H9 (cell line): ENCODE measurements at regions not wholly inside any gene's neighbourhood (a gene's known extent, or its start where the extent isn't known, plus 50 kb on each side); places are given as distances from the start of the nearest gene placed in this dataset.

Experiments
- DNase-seq: peaks from one replicate; pipeline ENCODE4 v3.0.0-alpha.2; 2017
- H2AFZ ChIP-seq: one replicate; pipeline ENCODE4 v1.6.1; 2013; ENCODE audit warnings: mild to moderate bottlenecking, low read length, control low read depth, moderate library complexity
- H2AK5ac ChIP-seq: 2 replicates; pipeline ENCODE4 v1.6.1; 2013; ENCODE audit warnings: low read length, control low read depth, mixed read lengths; ENCODE audit not compliant: insufficient read length
- H2BK120ac ChIP-seq: one replicate; pipeline ENCODE4 v1.6.1; 2013; ENCODE audit warnings: low read depth, mild to moderate bottlenecking, low read length, control low read depth, inconsistent platforms; ENCODE audit not compliant: poor library complexity, severe bottlenecking
- H2BK12ac ChIP-seq: 2 replicates; pipeline ENCODE4 v1.6.1; 2013; ENCODE audit warnings: low read length, control low read depth, mixed read lengths, low read depth; ENCODE audit not compliant: insufficient read length
- H2BK15ac ChIP-seq: 2 replicates; pipeline ENCODE4 v1.6.1; 2013; ENCODE audit warnings: low read depth, low read length, control low read depth
- H2BK20ac ChIP-seq: one replicate; pipeline ENCODE4 v1.6.1; 2013; ENCODE audit warnings: low read depth, mild to moderate bottlenecking, low read length, control low read depth, inconsistent platforms; ENCODE audit not compliant: poor library complexity, severe bottlenecking
- H2BK5ac ChIP-seq: 2 replicates; pipeline ENCODE4 v1.6.1; 2013; ENCODE audit warnings: low read length, control low read depth, mixed read lengths; ENCODE audit not compliant: insufficient read length
- H3K14ac ChIP-seq: 2 replicates; pipeline ENCODE4 v1.6.1; 2013; ENCODE audit warnings: low read length, control low read depth; ENCODE audit not compliant: insufficient read depth
- H3K18ac ChIP-seq: 2 replicates; pipeline ENCODE4 v1.6.1; 2013; ENCODE audit warnings: low read depth, mild to moderate bottlenecking, mixed read lengths, low read length, control low read depth; ENCODE audit not compliant: insufficient read length
- H3K23ac ChIP-seq: 2 replicates; pipeline ENCODE4 v1.6.1; 2013; ENCODE audit warnings: low read length, control low read depth, mixed read lengths, low read depth; ENCODE audit not compliant: insufficient read length
- H3K23me2 ChIP-seq: 2 replicates; pipeline ENCODE4 v1.6.1; 2013; ENCODE audit warnings: low read depth, mild to moderate bottlenecking, mixed read lengths, low read length, control low read depth; ENCODE audit not compliant: insufficient read length, poor library complexity, severe bottlenecking
- H3K27ac ChIP-seq: 2 replicates; pipeline ENCODE4 v1.5.1; 2013; ENCODE audit warnings: low read length, control low read depth, mixed read lengths, low read depth; ENCODE audit not compliant: insufficient read length
- H3K27me3 ChIP-seq: 2 replicates; pipeline ENCODE4 v1.6.1; 2013; ENCODE audit warnings: low read length, control low read depth, inconsistent platforms; ENCODE audit not compliant: insufficient read depth
- H3K4ac ChIP-seq: 2 replicates; pipeline ENCODE4 v1.6.1; 2013; ENCODE audit warnings: low read depth, mild to moderate bottlenecking, control low read depth, inconsistent platforms, low read length, moderate library complexity
- H3K4me1 ChIP-seq: 2 replicates; pipeline ENCODE4 v1.6.1; 2013; ENCODE audit warnings: low read length, control low read depth, inconsistent platforms; ENCODE audit not compliant: insufficient read depth
- H3K4me2 ChIP-seq: 2 replicates; pipeline ENCODE4 v1.6.1; 2013; ENCODE audit warnings: low read length, control low read depth, mixed read lengths; ENCODE audit not compliant: insufficient read length, insufficient read depth
- H3K56ac ChIP-seq: 2 replicates; pipeline ENCODE4 v1.6.1; 2013; ENCODE audit warnings: low read depth, mild to moderate bottlenecking, mixed read lengths, low read length, control low read depth; ENCODE audit not compliant: insufficient read length
- H3K79me1 ChIP-seq: 2 replicates; pipeline ENCODE4 v1.6.1; 2013; ENCODE audit warnings: low read depth, mild to moderate bottlenecking, moderate library complexity, low read length, control low read depth, inconsistent platforms; ENCODE audit not compliant: insufficient read depth, poor library complexity, severe bottlenecking
- H3K79me2 ChIP-seq: 2 replicates; pipeline ENCODE4 v1.6.1; 2013; ENCODE audit warnings: low read length, control low read depth, inconsistent platforms; ENCODE audit not compliant: insufficient read depth
- H3K9ac ChIP-seq: 2 replicates; pipeline ENCODE4 v1.6.1; 2013; ENCODE audit warnings: low read length, control low read depth, mixed read lengths; ENCODE audit not compliant: insufficient read length; ENCODE audit errors: extremely low read depth
- H3K9me3 ChIP-seq: one replicate; pipeline ENCODE4 v1.6.1; 2013; ENCODE audit warnings: low read depth, low read length, inconsistent platforms; ENCODE audit not compliant: control insufficient read depth
- H3T11ph ChIP-seq: one replicate; pipeline ENCODE4 v1.6.1; 2013; ENCODE audit warnings: mild to moderate bottlenecking, low read length, control low read depth, inconsistent platforms
- H4K20me1 ChIP-seq: one replicate; pipeline ENCODE4 v1.6.1; 2013; ENCODE audit not compliant: control insufficient read depth, insufficient read length, insufficient read depth
- H4K5ac ChIP-seq: 2 replicates; pipeline ENCODE4 v1.6.1; 2013; ENCODE audit warnings: low read depth, mild to moderate bottlenecking, mixed read lengths, low read length, control low read depth; ENCODE audit not compliant: insufficient read length
- H4K8ac ChIP-seq: replicated peaks from 2 replicates; pipeline ENCODE4 v1.6.1; 2013; ENCODE audit warnings: low read length, control low read depth, mixed read lengths, low read depth; ENCODE audit not compliant: insufficient read length
- H4K91ac ChIP-seq: 2 replicates; pipeline ENCODE4 v1.6.1; 2013; ENCODE audit warnings: low read depth, mild to moderate bottlenecking, moderate library complexity, mixed read lengths, low read length, control low read depth; ENCODE audit not compliant: insufficient read length
- H3K27ac Mint-ChIP-seq, 3 experiments: 2 replicates in 2 of 3; 3 replicates in 1 of 3; pipeline ENCODE4 v1.8.0; 2020 to 2021; ENCODE audit warnings: mixed read lengths in 3 of 3, mild to moderate bottlenecking in 1 of 3, moderate library complexity in 1 of 3
- H3K27me3 Mint-ChIP-seq: 2 replicates; pipeline ENCODE4 v1.8.0; 2021; ENCODE audit warnings: low read depth, mild to moderate bottlenecking, moderate library complexity, mixed read lengths
- H3K36me3 Mint-ChIP-seq, 3 experiments: 2 replicates in 2 of 3; 3 replicates in 1 of 3; pipeline ENCODE4 v1.8.0; 2020 to 2021; ENCODE audit warnings: low read depth in 3 of 3, mixed read lengths in 3 of 3; ENCODE audit not compliant: insufficient read depth in 1 of 3
- H3K4me1 Mint-ChIP-seq, 2 experiments: 2 replicates each; pipeline ENCODE4 v1.8.0; 2020; ENCODE audit warnings: mixed read lengths in 2 of 2
- H3K4me3 Mint-ChIP-seq, 2 experiments: 2 replicates in 1 of 2; 3 replicates in 1 of 2; pipeline ENCODE4 v1.8.0; 2020 to 2021; ENCODE audit warnings: mild to moderate bottlenecking in 2 of 2, mixed read lengths in 2 of 2, moderate library complexity in 1 of 2
- H3K9me3 Mint-ChIP-seq, 2 experiments: 2 replicates in 1 of 2; 3 replicates in 1 of 2; pipeline ENCODE4 v1.8.0; 2020; ENCODE audit warnings: mild to moderate bottlenecking in 2 of 2, mixed read lengths in 2 of 2, moderate library complexity in 1 of 2
- WGBS: extraction: QIAGEN DNeasy Blood & Tissue Kit; methylation state at CpG from one replicate; pipeline ENCODE4 v1.1.7; 2013; ENCODE audit warnings: missing lambda C conversion rate, low lambda C conversion rate, mixed read lengths; ENCODE audit not compliant: insufficient read length; ENCODE audit errors: extremely low coverage; 5-methylcytosine and 5-hydroxymethylcytosine counted together
- TF ChIP-seq, protein P1 (sequence below): fragments of 200-600 bp; sonication (generic); conservative IDR thresholded peaks from 3 replicates; pipeline ENCODE4 v1.8.0; 2021; ENCODE audit warnings: antibody characterized with exemption, mild to moderate bottlenecking

DNA sequence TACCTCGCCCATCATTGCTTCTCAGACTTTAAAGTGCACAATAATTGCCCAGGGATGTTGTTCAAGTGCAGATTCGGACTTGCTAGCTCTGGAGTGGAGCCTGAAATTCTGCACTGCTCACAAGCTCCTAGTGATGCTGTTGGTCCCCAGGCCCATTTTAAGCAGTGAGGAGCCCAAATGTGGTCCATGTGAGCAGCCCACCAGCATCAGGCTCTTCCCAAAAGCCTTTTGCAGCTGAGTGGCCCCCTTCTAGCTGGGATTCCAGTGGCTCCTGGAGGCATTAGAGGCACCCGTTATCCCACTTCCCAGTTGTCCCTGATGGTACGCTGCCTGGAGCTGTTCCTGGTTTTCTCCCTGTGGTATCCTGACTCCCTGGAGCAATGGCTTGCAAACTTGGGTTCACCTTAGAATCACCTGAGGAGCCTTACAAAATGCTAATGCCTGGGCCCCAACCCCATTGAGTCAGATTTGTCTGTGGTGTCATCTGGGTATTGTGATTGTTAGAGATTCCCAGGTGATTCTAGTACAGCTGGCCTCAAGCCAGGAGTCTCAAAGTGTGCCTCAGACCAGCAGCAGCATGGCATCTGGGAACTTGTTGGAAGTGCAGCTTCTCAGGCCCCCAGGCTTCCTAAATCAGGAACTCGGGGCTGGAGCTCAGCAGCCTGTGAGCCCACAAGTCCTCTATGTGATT lies 186.9 kb upstream of the SLC24A3 start:
- no peak overlapping the region for H4K8ac ChIP-seq
- H3K27ac ChIP-seq = no peak overlapping the region
- no peak overlapping the region for H3K56ac ChIP-seq
- H2AFZ ChIP-seq = no peak overlapping the region
- no peaks in the 10 kb centered on the region for H3K79me1 ChIP-seq
- H3K36me3 Mint-ChIP-seq = no peaks in the 10 kb centered on the region; a peak in 1 of 7 replicates
- no peak overlapping the region for H2BK120ac ChIP-seq
- no peak overlapping the region for H2BK20ac ChIP-seq
- H2BK12ac ChIP-seq = no peak overlapping the region
- no peak overlapping the region for H3K4me3 Mint-ChIP-seq
- H3K27me3 ChIP-seq = no peaks in the 10 kb centered on the region
- H3K4me1 ChIP-seq = no peaks in the 10 kb centered on the region
- H2BK5ac ChIP-seq = no peak overlapping the region
- H3K9me3 ChIP-seq = no peaks in the 10 kb centered on the region
- H3T11ph ChIP-seq = no peak overlapping the region
- no peaks in the 10 kb centered on the region for H4K20me1 ChIP-seq
- H3K4me2 ChIP-seq = no peak overlapping the region
- H3K14ac ChIP-seq = no peak overlapping the region
- H4K5ac ChIP-seq = no peak overlapping the region
- no CpG with 5 or more reads among the region's 5 CpGs for WGBS
- H3K23ac ChIP-seq = no peak overlapping the region
- peaks cover 3% of the 10 kb centered on the region for H3K27me3 Mint-ChIP-seq
- TF ChIP-seq, protein P1, sequence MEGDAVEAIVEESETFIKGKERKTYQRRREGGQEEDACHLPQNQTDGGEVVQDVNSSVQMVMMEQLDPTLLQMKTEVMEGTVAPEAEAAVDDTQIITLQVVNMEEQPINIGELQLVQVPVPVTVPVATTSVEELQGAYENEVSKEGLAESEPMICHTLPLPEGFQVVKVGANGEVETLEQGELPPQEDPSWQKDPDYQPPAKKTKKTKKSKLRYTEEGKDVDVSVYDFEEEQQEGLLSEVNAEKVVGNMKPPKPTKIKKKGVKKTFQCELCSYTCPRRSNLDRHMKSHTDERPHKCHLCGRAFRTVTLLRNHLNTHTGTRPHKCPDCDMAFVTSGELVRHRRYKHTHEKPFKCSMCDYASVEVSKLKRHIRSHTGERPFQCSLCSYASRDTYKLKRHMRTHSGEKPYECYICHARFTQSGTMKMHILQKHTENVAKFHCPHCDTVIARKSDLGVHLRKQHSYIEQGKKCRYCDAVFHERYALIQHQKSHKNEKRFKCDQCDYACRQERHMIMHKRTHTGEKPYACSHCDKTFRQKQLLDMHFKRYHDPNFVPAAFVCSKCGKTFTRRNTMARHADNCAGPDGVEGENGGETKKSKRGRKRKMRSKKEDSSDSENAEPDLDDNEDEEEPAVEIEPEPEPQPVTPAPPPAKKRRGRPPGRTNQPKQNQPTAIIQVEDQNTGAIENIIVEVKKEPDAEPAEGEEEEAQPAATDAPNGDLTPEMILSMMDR = no peak
- DNase-seq = no peak
- no peak overlapping the region for H3K18ac ChIP-seq
- H3K27ac Mint-ChIP-seq = no peak overlapping the region
- no peak overlapping the region for H3K4ac ChIP-seq
- no peak overlapping the region for H2AK5ac ChIP-seq
- peaks cover 0 to 2% of the 10 kb centered on the region in 2 experiments; a peak in 1 of 5 replicates for H3K9me3 Mint-ChIP-seq
- no peak overlapping the region for H4K91ac ChIP-seq
- H3K4me1 Mint-ChIP-seq = no peaks in the 10 kb centered on the region
- no peak overlapping the region for H3K9ac ChIP-seq
- H2BK15ac ChIP-seq = no peak overlapping the region
- no peaks in the 10 kb centered on the region for H3K23me2 ChIP-seq
- no peaks in the 10 kb centered on the region for H3K79me2 ChIP-seq
